GM13976 (cell line): ENCODE measurements at regions not wholly inside any gene's neighbourhood (a gene's known extent, or its start where the extent isn't known, plus 50 kb on each side); places are given as distances from the start of the nearest gene placed in this dataset.
A peak's percentile ranks its signal among the peaks of the same experiment; 100 is the strongest.

Source experiments
- DNase-seq: peaks from one replicate; pipeline ENCODE4 v3.0.0; 2012; ENCODE audit warnings: low spot score
- in situ Hi-C: fragments of 300-500 bp; cut with MboI; formaldehyde crosslinking; loops from one replicate; pipeline ENCODE4 v1.12.0; 2022; ENCODE audit warnings: low sequenced_read_pairs, mixed read lengths, inconsistent platforms; ENCODE audit not compliant: unreplicated experiment
- TF ChIP-seq, protein P1 (sequence below): IDR thresholded peaks from 2 replicates; pipeline ENCODE4 v1.5.1; 2012; ENCODE audit warnings: borderline replicate concordance, mild to moderate bottlenecking; ENCODE audit not compliant: insufficient read depth; ENCODE audit errors: extremely low read depth, missing control alignments, control extremely low read depth

GRCh38 chr13:71240911-71241310 is 626.1 kb downstream of the DACH1 start:
- TF ChIP-seq, protein P1, sequence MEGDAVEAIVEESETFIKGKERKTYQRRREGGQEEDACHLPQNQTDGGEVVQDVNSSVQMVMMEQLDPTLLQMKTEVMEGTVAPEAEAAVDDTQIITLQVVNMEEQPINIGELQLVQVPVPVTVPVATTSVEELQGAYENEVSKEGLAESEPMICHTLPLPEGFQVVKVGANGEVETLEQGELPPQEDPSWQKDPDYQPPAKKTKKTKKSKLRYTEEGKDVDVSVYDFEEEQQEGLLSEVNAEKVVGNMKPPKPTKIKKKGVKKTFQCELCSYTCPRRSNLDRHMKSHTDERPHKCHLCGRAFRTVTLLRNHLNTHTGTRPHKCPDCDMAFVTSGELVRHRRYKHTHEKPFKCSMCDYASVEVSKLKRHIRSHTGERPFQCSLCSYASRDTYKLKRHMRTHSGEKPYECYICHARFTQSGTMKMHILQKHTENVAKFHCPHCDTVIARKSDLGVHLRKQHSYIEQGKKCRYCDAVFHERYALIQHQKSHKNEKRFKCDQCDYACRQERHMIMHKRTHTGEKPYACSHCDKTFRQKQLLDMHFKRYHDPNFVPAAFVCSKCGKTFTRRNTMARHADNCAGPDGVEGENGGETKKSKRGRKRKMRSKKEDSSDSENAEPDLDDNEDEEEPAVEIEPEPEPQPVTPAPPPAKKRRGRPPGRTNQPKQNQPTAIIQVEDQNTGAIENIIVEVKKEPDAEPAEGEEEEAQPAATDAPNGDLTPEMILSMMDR = no peak
- in situ Hi-C loops = no loop called here
- peak; percentile 6 for DNase-seq

GRCh38 chr13:71237332-71237731 is 629.7 kb downstream of the DACH1 start:
- in situ Hi-C loops = no loop called here
- no peak for DNase-seq
- TF ChIP-seq, protein P1 = no peak

- no peak for DNase-seq
- TF ChIP-seq, protein P1 = no peak
- in situ Hi-C loops = no loop called here
These were observed 647.1 kb downstream of the DACH1 start for GRCh38 chr13:71219698-71220415.

- DNase-seq = peak; percentile 6
- in situ Hi-C loops = no loop called here
- TF ChIP-seq, protein P1 = no peak
These were observed 648.0 kb downstream of the DACH1 start for GRCh38 chr13:71218960-71219359.

DNA sequence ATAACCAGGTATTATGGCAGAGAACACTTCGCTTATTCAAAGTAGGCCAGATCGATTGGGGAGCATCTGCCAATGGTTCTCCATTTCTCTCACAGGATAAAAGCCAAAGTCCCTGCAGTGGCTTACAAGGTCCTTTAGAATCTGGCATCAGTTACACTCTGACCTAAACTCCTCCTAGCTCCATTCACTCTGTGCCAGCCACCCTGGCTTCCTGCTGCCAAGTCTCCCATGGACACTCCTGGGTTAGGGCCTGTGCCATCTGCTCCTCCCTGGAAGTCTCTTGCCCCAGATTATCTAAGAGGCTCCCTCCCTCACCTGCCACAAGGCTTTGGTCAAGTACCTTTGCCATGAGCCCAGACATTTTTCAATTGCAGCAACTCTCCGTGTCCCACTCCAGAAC is 649.2 kb downstream of the DACH1 start:
- TF ChIP-seq, protein P1 = no peak
- DNase-seq = no peak
- in situ Hi-C loops = no loop called here

GRCh38 chr13:71214821-71215220 is 652.2 kb downstream of the DACH1 start:
- TF ChIP-seq, protein P1 = no peak
- no peak for DNase-seq
- in situ Hi-C loops = no loop called here

DNA sequence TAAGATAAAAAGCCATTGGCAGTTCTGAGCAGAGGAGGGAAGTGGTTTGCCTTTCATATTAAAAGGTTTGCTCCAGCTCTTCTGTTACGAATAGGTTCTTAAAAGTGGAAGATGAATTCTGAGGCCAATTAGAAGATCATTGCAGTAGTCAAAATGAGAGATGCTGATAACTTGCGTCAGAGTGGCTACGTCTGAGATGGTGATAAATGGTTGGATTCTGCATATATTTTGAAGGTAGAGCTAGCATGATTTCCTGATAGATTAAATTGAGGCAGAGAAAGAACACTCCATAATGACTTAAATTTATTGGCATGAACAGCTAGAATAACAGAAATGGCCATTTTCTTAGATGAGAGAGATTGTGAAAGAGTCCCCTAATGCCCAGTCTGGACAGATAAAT is 652.6 kb downstream of the DACH1 start:
- in situ Hi-C loops = no loop called here
- DNase-seq = no peak
- TF ChIP-seq, protein P1 = no peak
